Activated CD4-positive, alpha-beta T cell treated with anti-CD3 and anti-CD28 coated beads, Interleukin-2, Interleukin-6, amounts not matched to agents 100 ng/mL and 50 ng/mL, durations not matched to agents 16 hours and 8 hours (primary cell): ENCODE measurements at regions not wholly inside any gene's neighbourhood (a gene's known extent, or its start where the extent isn't known, plus 50 kb on each side); places are given as distances from the start of the nearest gene placed in this dataset.

Experiments
- DNase-seq: peaks from one replicate; pipeline ENCODE4 v3.0.0-alpha.2; 2020

DNA sequence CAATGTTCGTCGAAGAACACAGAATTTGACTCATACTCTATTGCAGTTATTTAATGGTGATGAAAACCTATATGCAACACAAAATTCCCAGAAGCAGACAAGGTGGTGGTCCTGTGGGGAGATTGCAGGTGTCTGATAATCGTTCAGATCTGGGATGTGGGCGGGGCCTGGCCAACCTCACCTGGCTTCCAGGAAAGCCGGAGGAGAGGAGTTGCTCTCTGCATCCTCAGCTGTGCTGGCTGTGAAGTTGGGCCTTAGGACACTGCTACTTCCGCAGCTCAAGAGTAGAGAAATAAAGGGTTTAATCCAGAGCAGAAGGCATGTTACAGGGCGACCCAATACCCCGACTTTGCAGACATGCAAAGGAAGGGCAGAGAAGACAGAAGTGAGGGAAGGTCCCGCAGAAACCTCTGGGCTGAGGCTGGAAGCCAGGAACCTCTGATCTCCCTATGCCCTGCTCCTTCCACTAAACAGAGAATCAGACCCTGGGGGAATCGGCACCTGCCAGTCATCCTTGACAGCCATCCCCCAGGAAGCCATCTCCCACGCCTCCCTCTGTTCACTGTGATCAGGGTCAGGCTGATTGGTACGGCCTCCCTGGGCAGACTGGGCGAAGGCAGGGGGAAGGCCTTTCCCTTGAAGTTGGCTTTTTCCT is 590.3 kb downstream of the AJAP1 start:
- no peak for DNase-seq

DNA sequence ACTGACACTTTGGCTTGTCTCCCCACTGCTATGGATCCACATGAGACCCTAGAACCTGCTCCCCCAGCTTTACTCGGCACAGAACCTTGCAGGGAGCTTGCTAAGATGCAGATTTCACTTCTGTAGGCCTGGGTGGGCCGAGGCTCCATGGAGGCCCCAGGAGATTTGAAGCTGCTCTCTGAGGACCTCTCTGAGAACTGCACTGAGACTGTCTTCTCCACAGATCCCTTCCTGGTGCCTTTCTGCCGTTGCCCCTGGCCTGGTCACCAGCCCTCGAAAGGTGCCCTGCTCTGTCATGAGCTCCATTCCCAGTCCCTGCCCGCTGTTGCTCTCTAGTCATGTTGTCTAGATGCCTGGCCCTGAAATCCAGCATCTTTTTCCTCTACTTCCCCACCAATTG is 588.4 kb downstream of the AJAP1 start:
- DNase-seq: no peak

DNA sequence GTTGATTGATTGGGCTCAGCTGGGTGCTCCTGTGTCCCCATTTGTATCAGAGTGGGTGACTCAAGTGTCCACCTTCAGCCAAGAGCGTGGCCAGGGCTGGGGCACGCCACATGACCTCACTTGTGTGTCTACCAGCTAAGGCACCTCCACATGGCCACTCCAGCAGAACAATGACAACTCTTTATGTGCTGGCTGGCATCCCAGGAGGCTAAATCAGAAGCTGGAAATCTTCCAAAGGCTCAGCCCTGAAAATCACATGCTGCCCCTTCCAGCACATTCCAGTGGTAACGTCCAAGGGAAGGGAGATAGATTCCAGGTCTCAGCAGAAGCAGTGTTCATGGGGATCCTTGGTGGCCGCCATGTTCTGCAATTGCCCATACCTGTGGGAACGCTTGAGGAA is 585.5 kb downstream of the AJAP1 start:
- DNase-seq: no peak

DNA sequence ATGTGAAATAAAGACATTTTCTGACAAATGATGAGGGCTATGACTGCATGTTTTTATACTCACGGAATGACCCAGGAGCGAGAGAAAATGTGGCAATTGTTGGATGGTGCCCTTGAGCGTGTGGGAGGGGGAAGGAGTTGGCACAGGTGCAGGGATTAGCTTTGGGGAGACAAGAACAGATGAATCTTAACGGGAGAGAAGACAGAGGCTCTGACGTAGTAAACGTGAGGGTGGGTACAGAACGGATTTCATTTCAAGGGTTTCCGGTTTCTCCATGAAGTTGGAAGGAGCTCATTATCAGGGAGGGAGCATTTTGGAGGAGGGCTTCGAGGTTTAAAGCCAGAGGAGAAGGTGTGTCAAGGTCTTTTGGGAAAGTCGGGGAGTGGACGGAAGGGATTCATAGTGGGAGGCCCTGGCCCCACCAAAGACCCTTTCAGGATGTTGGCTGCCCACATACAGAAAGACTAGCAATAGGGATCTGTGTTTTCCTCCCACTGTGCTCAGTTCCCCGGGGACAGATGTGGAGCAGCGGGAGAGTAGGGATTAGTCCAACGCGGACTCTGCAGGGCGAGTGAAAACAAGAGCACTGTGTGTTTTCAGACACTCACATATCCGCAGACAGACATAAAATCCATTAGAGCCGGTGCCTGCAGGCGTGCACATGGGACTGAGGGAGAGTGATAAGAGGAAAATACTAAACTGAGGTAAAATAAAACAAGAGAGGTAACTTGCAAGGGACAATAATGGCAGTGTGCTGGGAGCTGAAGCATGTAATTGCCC is 584.1 kb downstream of the AJAP1 start:
- DNase-seq: no peak

DNA sequence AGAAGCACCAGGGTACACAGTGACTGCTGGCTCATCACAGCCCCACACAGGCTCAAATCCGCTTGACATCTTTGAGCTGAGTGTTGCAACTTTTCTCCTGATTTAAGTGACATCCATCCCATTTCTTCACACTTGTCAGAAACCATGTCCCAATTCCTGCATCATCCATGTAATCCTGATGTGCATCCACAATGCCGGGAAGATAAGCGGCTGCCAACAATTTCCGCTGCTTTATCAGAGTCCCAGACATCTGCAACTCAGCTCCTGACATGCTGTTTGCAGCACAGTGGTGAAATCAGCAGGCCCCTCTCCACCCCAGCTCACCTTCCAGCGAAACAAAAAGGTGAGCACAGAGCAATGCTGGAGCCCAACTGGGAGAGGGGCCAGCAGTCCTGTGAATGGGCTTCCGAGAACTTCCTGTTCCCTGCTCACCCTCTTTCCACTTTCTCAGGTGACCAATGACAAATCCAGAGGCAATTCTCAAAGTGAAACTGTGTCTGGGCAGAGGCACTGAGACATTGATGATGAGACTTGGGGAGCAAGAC is 581.0 kb downstream of the AJAP1 start:
- DNase-seq: no peak

DNA sequence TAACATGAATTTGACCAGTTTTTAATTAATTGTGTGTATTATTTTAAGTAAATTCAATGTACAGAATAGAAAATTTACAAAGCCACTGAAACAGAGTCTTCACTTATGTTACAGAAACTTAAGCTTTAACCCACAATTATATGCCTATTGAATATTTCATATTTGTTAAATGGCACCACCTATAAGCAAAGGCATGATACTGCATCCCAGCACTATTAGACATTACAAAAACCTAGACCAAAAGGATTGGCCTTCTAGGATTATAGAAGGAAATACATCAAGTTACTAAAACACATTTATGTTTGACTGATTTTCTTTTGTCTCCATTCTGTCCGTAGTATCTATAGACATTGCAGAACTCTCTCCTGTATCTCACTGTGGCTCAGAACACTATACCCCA is 578.1 kb downstream of the AJAP1 start:
- DNase-seq: no peak

DNA sequence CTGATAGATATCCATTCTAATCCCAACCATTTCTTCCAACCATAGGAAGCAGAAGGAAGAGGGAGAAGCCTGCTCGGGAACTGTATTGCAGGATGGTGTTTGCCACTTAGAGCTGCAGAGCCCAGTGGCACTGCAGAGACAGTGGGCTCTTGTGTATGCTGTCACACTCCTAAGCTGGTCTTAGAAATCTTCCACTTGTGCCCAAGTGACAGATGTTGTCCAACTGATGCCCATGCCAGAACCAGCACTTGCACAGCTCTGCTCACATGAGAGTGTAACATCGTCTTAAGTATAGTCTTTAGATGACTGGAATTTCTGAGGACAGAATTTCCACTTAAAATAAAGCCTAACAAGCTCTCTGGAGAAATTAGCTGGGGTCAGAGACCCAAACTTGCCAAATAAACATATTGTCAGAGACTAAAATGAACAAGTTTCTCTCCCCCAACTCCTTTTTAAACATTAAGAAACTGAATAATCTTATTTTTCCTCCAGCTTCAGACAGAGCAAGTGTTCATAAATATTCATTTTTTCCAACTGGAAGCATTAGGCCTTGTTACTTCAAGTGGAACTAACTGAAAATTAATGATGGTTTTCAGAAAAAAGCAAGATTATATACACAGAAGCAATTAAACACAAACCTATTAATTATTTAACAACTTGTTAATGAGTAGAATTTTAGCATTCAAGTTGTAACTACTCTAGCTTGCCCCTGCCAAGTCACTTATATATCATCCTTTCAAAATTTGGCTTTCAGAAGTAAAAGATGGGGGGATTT is 577.3 kb downstream of the AJAP1 start:
- DNase-seq: no peak

DNA sequence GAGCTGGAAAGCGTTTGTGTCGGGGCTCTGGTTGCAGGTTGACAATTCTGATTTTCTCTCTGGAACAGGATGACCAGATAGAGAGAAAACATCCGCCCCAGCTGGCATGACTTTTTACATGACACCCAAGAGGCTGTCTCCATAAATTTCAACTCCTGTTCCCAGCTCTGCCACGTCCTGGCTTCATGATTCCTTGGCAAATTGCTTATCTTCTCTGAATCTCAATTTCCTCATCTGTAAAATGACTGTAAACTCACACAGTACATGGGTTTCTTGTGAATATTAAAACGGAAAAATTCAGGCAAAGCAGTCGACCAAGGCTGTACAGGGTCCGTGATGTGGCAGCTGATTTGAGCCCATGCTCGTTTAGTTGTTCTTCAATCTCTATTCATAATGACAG is 572.7 kb downstream of the AJAP1 start:
- no peak for DNase-seq

DNA sequence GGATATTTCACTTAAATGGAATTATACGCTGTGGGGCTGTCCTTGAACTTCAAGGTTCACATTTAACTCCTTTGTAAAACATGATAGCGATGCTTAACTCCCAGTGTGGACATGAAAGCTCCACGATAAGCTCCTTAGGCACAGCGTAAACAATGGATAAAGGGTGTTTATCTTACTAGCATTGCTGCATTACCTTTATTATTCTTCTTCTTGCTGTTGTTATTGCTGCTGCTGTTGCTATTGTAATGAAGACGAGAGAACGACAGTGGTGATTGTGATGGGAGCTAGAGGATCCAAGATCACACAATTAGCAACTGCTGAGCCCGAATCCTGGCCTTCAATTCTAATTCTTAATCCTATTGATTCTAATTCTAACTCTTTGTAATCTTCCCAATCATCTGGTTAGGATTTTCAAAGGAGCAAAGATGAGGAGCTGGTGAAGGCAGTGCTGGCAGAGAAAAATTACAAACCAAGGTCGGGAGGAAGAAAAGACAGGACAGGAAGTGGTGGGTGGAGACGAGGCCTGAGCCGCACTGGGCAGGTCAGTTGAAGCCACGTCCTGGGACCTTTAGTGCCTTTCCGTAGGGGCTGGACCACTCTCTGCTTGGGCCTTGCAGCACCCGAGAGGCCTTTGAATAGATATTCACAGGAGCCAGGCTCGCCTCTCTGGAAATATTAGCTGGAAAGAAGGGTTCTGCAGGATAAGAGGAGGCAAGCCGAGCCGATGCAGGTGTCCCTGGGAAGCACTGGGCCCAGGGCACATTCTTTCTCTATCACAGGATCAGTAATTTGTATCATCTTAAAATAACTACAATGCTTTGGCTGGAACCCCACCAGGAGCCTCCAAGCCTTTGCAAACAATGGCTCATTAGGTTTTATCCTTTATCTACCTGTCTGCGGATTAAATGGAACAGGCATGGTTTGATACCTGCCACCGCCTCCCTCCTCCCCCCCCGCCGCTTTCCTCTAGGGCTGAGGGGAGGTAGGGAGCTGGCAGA is 571.6 kb downstream of the AJAP1 start:
- no peak for DNase-seq

DNA sequence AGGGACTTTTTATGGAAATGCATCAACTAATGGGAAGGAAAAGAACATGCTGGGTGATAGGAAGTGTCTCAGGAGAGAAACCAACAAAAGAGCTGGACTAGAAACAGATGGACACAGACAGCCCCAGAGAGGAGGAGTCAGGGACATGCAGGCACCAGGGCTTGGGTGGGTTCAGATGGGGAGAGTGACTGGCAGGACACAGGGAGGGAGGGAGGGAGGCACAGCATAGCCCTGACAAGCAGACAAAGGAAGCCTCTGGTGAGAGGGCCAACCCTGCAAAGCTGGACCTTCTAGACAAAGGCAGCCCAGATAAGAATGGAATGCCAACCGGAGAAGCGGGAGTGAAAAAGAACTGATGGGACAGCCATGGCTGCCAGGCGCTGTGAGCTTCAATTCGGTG is 568.8 kb downstream of the AJAP1 start:
- DNase-seq: no peak

DNA sequence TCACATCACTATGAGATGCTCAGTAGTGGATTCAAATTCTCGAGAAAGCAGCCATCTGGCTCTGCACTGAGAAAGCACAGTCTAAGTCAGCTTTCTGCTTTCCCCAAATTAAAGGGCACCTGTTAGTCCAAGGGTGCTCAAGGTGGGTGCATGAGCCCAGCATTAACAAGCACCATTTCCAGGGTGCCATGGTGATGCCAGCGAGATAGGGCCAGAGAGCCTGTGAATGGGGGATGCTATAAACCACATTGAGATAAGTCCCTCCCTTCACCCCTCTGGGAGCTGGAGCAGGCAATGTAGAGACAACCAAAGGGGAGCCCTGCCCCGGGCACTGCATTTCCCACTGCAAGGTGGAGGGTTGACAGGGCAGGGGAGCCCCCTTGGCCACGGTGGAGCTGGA is 568.2 kb downstream of the AJAP1 start:
- DNase-seq: no peak

DNA sequence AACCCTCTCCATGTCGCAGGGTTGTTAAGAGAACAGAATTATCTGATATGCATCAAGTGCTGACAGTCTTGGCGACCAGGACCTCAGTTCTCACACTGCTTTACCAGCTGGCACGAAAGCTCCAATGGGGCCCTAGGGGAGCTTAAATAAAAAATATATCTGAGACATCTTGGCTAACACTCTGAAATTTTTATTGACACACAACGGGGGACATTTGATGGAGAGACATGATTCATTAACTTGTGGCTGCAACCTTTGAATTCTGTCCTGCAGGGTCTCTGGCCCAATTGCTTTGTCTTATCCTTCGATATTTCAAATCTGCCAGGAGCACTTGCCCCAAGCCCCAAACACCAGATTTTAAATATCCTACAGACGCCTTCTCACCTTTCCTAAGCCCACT is 567.0 kb downstream of the AJAP1 start:
- DNase-seq: no peak

DNA sequence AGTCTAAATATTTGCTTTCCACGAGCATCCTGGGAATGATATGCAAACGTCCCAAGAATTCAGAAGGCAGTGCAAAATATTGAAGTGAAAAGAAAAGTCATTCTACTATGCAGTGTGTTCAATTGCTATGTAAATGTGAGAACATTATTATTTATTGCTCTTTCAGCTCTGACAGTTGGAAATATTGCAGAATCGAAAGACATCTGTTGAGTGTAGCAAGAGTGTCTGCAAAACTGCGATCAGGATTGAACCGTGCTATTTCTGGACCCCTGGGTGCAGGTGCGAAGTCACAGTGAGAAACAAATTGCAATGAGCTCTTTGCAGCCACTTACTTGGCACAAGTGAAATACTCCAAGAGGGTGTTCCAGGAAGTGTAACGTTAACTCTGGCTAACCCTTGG is 566.4 kb downstream of the AJAP1 start:
- no peak for DNase-seq

DNA sequence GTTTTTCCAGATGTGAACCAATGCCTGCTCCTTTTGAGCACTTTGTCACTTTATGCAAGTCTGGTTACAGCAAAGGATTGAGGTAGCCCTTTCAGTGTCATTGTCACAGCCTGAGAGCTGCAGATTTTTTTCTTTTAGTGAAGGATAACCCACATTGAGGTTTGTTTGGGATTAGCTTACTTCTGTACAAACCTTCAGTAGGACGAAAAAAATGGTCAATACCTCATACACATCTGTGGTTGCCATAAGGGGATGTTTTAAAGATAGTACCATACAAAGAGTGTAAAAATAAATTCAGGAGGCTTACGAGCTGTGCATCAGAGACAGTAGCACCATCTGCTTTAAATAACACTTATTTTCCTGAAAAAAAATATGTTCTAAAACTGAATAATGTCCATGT is 566.0 kb downstream of the AJAP1 start:
- no peak for DNase-seq

DNA sequence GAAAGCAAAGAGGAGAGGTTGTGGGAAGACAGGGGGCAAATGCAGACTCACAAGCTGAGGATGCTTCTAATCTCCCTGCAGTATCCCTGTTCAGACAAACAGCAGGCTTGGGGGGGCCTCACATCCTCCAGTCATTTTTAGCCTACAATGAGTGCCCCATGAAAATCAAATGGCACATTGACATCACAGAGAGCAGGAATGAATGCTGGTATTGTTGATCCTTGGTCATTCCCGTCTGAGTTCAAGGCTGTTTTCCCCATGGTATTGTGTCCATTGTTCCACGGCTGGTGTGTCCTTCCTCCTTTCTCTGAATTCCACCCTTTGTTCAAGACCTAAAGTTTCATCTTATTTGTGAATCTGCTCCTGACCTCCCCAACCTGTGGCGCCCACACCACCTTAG is 545.6 kb downstream of the AJAP1 start:
- no peak for DNase-seq

DNA sequence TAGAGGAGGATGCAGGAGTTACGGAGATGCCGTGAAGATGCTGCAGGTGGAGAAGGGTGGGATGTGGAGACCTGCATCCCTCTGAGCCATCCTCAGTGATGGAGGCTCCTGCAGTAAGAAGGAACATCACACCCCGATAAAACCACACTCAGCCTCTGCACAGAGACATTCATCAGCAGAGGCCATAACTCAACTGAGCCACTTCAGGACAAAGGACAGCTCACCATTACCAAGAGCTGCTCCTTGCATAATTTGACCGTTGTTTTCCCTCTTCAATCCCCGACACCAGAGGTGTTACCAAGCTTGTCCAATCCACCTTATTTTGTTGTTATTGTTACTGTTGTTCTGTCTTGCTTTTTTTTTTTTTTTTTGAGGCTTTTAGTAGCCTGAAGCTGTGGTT is 543.9 kb downstream of the AJAP1 start:
- DNase-seq: no peak

DNA sequence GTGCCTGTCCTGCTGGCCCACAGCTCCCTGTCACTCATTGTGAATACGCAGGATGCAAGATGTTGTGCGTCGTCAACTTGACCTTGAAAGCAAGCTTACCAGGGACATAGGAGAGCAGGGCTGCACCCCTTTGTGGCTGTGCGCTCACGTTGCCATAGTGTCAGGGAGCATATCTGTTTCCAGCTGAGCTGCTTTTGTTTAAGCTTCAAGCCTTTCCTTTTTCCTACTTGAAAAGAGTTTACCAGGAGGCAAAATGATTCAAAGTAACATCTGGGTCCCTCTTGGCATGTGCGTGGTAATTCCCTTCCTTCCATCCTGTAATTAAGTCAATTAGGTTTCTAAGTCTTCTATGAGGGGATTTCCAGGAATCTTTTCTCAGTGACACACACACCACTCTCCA is 537.1 kb downstream of the AJAP1 start:
- no peak for DNase-seq

DNA sequence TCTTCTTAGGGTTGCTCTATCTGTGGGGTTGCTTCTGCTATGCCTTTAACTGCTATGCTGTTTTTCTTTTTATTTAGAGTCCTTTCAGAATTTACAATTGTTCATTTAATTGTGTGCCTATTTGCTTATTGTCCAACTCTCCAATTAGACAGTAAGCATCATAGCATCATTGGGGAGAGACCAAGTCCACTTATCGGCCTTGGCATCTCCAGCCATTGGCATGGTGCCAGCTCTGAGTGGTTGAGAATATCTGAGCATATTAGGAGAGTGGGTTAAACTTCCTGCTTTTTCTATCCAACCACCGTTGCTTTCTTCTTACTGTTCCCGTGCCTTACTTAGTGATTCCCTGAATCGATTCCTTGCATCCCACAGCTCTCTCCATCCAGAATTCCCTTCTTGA is 535.0 kb downstream of the AJAP1 start:
- DNase-seq: no peak

DNA sequence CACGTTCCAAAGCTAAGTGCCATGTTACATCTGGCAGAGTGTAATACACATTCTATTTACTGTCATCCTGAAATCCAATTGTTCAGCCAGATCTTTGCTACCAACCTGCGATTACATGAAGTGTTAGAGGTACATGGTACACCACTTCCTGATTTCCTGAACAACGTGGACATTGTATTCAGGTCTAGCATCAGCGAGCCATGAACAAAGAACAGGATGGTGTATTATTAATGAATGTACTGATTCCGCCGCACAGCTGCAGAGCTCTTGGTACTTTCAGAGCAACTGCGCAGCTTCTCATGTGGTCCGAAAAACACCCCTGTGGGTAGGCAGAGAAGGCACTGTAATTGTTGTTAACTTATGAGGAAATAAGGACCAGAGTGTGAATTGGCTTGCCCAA is 511.4 kb downstream of the AJAP1 start:
- DNase-seq: no peak

DNA sequence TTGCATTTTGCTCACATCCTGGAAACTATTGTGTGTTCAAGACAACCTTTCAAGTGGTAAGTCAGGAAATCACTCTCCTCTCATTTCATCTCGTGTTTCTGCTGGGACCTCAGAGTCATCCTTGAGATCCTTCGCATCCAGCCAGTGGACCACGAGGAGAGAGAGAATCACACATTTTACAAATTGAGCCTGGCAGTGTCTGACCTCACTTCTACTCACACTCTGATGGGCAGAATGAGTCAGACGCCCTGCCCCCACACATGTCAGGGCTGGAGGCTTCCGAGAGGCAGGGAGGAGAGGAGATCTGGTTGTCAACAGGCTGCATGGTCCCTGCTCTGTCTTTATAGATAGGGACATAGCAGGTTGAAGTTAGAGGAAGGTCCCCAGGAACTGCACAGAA is 509.7 kb downstream of the AJAP1 start:
- DNase-seq: no peak

DNA sequence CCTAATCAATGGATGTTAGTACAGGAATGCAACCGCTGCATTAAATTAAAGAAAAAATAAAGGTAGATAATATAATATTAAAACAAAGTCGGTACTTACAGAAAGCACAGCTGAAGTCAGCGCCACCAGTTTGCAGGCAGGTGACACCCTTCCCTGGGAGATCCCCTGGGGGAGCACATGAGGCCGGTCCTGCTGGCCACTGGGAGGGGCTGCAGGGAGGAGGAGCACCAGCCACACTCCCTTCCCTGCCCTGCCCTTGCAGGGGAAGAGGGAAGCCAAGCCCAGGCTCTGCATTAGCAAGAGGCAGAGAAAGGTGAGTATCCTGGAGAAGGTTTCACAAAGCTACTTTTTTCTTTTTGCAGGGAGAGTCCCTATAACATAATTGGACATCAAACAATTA is 507.0 kb downstream of the AJAP1 start:
- DNase-seq: no peak

DNA sequence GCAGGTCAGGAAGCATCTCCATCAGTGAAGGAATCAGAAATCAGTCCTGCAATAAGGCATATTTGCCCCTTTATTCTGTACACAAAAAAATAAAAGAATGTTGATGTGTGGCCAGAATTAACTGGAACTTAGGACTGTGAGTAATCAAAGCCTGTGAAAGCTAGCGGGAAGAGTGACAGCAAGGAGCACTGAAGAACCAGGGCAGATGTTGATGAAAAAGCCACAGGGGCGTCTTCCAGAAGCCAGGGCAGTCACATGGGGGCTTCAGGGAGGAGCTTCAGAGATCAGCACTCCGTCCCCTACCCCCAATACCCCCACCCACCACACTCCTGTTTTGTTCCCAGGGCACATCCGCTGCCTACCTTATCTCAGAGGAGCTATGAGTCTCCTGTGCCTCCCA is 502.8 kb downstream of the AJAP1 start:
- no peak for DNase-seq
